ENCODE measurements at regions not wholly inside any gene's neighbourhood (a gene's known extent, or its start where the extent isn't known, plus 50 kb on each side); places are given as distances from the start of the nearest gene placed in this dataset.

DNA sequence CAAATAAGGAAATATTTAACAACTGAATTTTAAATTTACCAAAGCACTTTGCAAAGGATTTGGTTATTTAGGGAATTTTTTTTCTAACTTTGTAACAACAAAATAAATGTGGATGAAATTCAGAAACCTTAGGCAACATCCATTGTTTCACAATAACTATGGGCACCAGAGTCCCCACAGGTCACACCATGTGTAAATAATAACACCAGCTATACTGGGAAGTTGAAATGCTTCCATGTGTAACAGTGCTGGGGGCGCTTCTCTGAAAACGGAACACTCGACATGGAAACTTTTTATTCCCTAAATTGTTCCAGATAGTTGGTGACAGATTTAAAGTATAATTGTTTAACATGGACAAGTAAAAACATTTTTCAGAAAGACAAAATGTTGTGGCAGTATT, 818.6 kb downstream of the TNS3 start:
- TF ChIP-seq POLR2AphosphoS5 (IDR thresholded peaks at IDR 0.05; ENCODE audit: borderline replicate concordance, low read depth, low read length) (no peak), EZH2 (IDR thresholded peaks at IDR 0.05) (no peak), FOXP2 (optimal IDR thresholded peaks at IDR 0.05; ENCODE audit: control extremely low read depth, extremely low read length, insufficient read depth) (no peak)

Data from SK-N-MC (cell line).